GM21528 (cell line): ENCODE measurements at regions not wholly inside any gene's neighbourhood (a gene's known extent, or its start where the extent isn't known, plus 50 kb on each side); places are given as distances from the start of the nearest gene placed in this dataset.

Experiments
- ATAC-seq: cut with Tn5 transposase; IDR thresholded peaks from one replicate; pipeline ENCODE4 v1.9.1; 2021; ENCODE audit warnings: mild to moderate bottlenecking, moderate library complexity; ENCODE audit not compliant: unreplicated experiment, low FRiP score

GRCh38 chr5:96143450-96143849, 181.8 kb upstream of the ELL2 start:
- ATAC-seq = no peak

GRCh38 chr5:96142786-96143434, 181.3 kb upstream of the ELL2 start:
- ATAC-seq = no peak

- no peak for ATAC-seq
Observed at GRCh38 chr5:96142184-96142781, 180.6 kb upstream of the ELL2 start.

GRCh38 chr5:96141749-96142148, 180.1 kb upstream of the ELL2 start:
- ATAC-seq = no peak

GRCh38 chr5:96140496-96140895, 178.8 kb upstream of the ELL2 start:
- ATAC-seq = no peak

GRCh38 chr5:96140084-96140483, 178.4 kb upstream of the ELL2 start:
- ATAC-seq = no peak

GRCh38 chr5:96134886-96135285, 173.2 kb upstream of the ELL2 start:
- no peak for ATAC-seq

GRCh38 chr5:96133341-96134079, 171.9 kb upstream of the ELL2 start:
- ATAC-seq = no peak

GRCh38 chr5:96129276-96129675, 167.6 kb upstream of the ELL2 start:
- ATAC-seq = no peak

GRCh38 chr5:96128204-96128864, 166.7 kb upstream of the ELL2 start:
- ATAC-seq = no peak

GRCh38 chr5:96127538-96127937, 165.9 kb upstream of the ELL2 start:
- ATAC-seq = no peak

GRCh38 chr5:96125231-96125891, 163.7 kb upstream of the ELL2 start:
- ATAC-seq = no peak

GRCh38 chr5:96124589-96124988, 162.9 kb upstream of the ELL2 start:
- no peak for ATAC-seq

GRCh38 chr5:96123418-96123817, 161.8 kb upstream of the ELL2 start:
- no peak for ATAC-seq

GRCh38 chr5:96121364-96121763, 159.7 kb upstream of the ELL2 start:
- ATAC-seq = no peak

GRCh38 chr5:96120120-96120519, 158.5 kb upstream of the ELL2 start:
- ATAC-seq = no peak

GRCh38 chr5:96117771-96118651, 156.4 kb upstream of the ELL2 start:
- ATAC-seq = no peak

GRCh38 chr5:96115147-96115807, 153.6 kb upstream of the ELL2 start:
- no peak for ATAC-seq

GRCh38 chr5:96114736-96115135, 153.1 kb upstream of the ELL2 start:
- ATAC-seq = no peak
